GM23338 (cell line): ENCODE measurements at regions not wholly inside any gene's neighbourhood (a gene's known extent, or its start where the extent isn't known, plus 50 kb on each side); places are given as distances from the start of the nearest gene placed in this dataset.

Experiments used
- ETS1 ChIP-seq: IDR thresholded peaks from 2 replicates; pipeline ENCODE4 v1.6.1; 2016; ENCODE audit warnings: antibody characterized with exemption
- EZH2 ChIP-seq: fragments of 200-600 bp; sonication (generic); IDR thresholded peaks from one replicate; pipeline ENCODE4 v1.8.0; 2017; ENCODE audit warnings: antibody characterized with exemption, mild to moderate bottlenecking, low read depth; ENCODE audit not compliant: unreplicated experiment
- JUNB ChIP-seq: IDR thresholded peaks from one replicate; pipeline ENCODE4 v1.6.1; 2016; ENCODE audit warnings: antibody characterized with exemption; ENCODE audit not compliant: unreplicated experiment
- TF ChIP-seq, protein P1 (sequence below), 2 experiments: fragments of 200-600 bp in 1 of 2; sonication (generic) in 1 of 2; conservative IDR thresholded peaks; 2 replicates each; pipeline versions ENCODE4 v1.5.1 to v1.6.1; 2016 to 2017; ENCODE audit warnings: antibody characterized with exemption in 2 of 2, low read depth in 2 of 2, mild to moderate bottlenecking in 2 of 2, moderate library complexity in 1 of 2
- TF ChIP-seq, protein P2 (sequence below): IDR thresholded peaks from one replicate; pipeline ENCODE4 v1.6.1; 2018; ENCODE audit warnings: antibody characterized with exemption; ENCODE audit not compliant: unreplicated experiment

DNA sequence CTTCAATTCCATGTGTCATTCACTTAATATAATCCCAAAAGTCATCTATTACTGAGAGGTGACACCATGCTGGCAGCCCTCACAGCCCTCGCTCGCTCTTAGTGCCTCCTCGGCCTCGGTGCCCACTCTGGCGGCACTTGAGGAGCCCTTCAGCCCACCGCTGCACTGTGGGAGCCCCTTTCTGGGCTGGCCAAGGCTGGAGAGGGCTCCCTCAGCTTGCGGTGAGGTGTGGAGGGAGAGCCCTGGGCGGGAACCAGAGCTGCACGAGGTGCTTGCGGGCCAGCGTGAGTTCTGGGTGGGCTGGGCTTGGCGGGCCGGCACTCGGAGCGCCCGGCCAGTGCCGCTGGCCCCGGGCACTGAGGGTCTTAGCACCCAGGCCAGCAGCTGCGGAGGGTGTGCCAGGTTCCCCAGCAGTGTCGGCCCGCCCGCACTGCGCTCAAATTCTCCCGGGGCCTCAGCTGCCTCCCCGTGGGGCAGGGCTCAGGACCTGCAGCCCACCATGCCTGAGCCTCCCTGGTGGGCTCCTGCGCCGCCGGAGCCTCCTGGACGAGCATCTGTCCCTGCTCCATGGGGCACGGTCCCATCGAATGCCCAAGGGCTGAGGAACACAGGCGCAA lies 374.1 kb downstream of the ELAVL2 start:
- TF ChIP-seq, protein P1, sequence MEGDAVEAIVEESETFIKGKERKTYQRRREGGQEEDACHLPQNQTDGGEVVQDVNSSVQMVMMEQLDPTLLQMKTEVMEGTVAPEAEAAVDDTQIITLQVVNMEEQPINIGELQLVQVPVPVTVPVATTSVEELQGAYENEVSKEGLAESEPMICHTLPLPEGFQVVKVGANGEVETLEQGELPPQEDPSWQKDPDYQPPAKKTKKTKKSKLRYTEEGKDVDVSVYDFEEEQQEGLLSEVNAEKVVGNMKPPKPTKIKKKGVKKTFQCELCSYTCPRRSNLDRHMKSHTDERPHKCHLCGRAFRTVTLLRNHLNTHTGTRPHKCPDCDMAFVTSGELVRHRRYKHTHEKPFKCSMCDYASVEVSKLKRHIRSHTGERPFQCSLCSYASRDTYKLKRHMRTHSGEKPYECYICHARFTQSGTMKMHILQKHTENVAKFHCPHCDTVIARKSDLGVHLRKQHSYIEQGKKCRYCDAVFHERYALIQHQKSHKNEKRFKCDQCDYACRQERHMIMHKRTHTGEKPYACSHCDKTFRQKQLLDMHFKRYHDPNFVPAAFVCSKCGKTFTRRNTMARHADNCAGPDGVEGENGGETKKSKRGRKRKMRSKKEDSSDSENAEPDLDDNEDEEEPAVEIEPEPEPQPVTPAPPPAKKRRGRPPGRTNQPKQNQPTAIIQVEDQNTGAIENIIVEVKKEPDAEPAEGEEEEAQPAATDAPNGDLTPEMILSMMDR (conservative IDR thresholded peaks at IDR 0.05; ENCODE audit: low read depth in 2 of 2): no peak
- TF ChIP-seq EZH2 (no peak), ETS1 (no peak), JUNB (no peak)
- TF ChIP-seq, protein P2, sequence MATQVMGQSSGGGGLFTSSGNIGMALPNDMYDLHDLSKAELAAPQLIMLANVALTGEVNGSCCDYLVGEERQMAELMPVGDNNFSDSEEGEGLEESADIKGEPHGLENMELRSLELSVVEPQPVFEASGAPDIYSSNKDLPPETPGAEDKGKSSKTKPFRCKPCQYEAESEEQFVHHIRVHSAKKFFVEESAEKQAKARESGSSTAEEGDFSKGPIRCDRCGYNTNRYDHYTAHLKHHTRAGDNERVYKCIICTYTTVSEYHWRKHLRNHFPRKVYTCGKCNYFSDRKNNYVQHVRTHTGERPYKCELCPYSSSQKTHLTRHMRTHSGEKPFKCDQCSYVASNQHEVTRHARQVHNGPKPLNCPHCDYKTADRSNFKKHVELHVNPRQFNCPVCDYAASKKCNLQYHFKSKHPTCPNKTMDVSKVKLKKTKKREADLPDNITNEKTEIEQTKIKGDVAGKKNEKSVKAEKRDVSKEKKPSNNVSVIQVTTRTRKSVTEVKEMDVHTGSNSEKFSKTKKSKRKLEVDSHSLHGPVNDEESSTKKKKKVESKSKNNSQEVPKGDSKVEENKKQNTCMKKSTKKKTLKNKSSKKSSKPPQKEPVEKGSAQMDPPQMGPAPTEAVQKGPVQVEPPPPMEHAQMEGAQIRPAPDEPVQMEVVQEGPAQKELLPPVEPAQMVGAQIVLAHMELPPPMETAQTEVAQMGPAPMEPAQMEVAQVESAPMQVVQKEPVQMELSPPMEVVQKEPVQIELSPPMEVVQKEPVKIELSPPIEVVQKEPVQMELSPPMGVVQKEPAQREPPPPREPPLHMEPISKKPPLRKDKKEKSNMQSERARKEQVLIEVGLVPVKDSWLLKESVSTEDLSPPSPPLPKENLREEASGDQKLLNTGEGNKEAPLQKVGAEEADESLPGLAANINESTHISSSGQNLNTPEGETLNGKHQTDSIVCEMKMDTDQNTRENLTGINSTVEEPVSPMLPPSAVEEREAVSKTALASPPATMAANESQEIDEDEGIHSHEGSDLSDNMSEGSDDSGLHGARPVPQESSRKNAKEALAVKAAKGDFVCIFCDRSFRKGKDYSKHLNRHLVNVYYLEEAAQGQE: no peak
